Lung (tissue), 11 donors: ENCODE measurements at regions not wholly inside any gene's neighbourhood (a gene's known extent, or its start where the extent isn't known, plus 50 kb on each side); places are given as distances from the start of the nearest gene placed in this dataset.

ENCODE experiments used
- ATAC-seq: fragments of 200-7000 bp; cut with Tn5 transposase; one replicate; pipeline ENCODE4 v1.9.1; 2020; ENCODE audit warnings: moderate number of reproducible peaks; ENCODE audit not compliant: insufficient read depth, low FRiP score
- DNase-seq, 3 donors: peaks; one replicate each; pipeline ENCODE4 v3.0.0-alpha.2; 2013 to 2017
- H3K27ac ChIP-seq, 2 donors: one replicate each; pipeline ENCODE4 v1.5.1; 2013; ENCODE audit warnings: mild to moderate bottlenecking in 2 of 2, moderate library complexity in 2 of 2, control low read depth in 1 of 2, inconsistent platforms in 1 of 2, low read depth in 1 of 2, low read length in 1 of 2
- H3K27me3 ChIP-seq, 3 donors: one replicate each; pipeline ENCODE4 v1.5.1; 2013; ENCODE audit warnings: low read length in 2 of 3; ENCODE audit not compliant: control insufficient read depth in 3 of 3, insufficient read depth in 3 of 3
- H3K36me3 ChIP-seq, 4 donors: one replicate each; pipeline ENCODE4 v1.5.1; 2013; ENCODE audit warnings: low read length in 4 of 4, mild to moderate bottlenecking in 1 of 4, moderate library complexity in 1 of 4; ENCODE audit not compliant: control insufficient read depth in 4 of 4, insufficient read depth in 4 of 4
- H3K4me1 ChIP-seq, 5 donors: one replicate each; pipeline ENCODE4 v1.5.1; 2013; ENCODE audit warnings: low read length in 5 of 5, mild to moderate bottlenecking in 2 of 5, moderate library complexity in 1 of 5; ENCODE audit not compliant: control insufficient read depth in 5 of 5, insufficient read depth in 5 of 5
- H3K4me3 ChIP-seq: one replicate; pipeline ENCODE4 v1.5.1; 2013; ENCODE audit warnings: mild to moderate bottlenecking, control low read depth, moderate library complexity
- H3K9ac ChIP-seq, 2 donors: one replicate each; pipeline ENCODE4 v1.5.1; 2013; ENCODE audit warnings: low read length in 2 of 2, control low read depth in 1 of 2; ENCODE audit not compliant: insufficient read depth in 1 of 2
- H3K9me3 ChIP-seq, 4 donors: one replicate each; pipeline ENCODE4 v1.5.1; 2013; ENCODE audit warnings: low read length in 3 of 4, mild to moderate bottlenecking in 1 of 4, moderate library complexity in 1 of 4; ENCODE audit not compliant: control insufficient read depth in 4 of 4, insufficient read depth in 3 of 4
- CTCF ChIP-seq: IDR thresholded peaks from 2 replicates; pipeline ENCODE4 v1.5.1; 2012; ENCODE audit warnings: mild to moderate bottlenecking; ENCODE audit errors: control extremely low read depth, extremely low read depth
- WGBS, 2 donors: extraction: QIAGEN DNeasy Blood & Tissue Kit; methylation state at CpG; one replicate each; pipeline ENCODE4 v1.1.7; 2013; 5-methylcytosine and 5-hydroxymethylcytosine counted together
- donor health status: control.
- donor health status: control.
- donor health status: Bipolar disorder and iron deficiency.
- donor health status: healthy.
- donor health status: DM: yes; HTN: yes; CAD: no.

- DNase-seq = no peak
- Histone ChIP-seq H3K27me3 (peaks cover 0 to 15% (median 12%) of the 10 kb centered on the region in 3 donors), H3K9ac (no peak overlapping the region), H3K36me3 (no peaks in the 10 kb centered on the region), H3K4me1 (no peaks in the 10 kb centered on the region), H3K4me3 (no peak overlapping the region), H3K27ac (no peak overlapping the region), H3K9me3 (no peaks in the 10 kb centered on the region)
- TF ChIP-seq CTCF = no peak
- WGBS, 2 donors = 82 to 87% methylated on average over 9 of the region's 9 CpGs
- no peak for ATAC-seq
Measured at GRCh38 chr5:4876804-4877203, 263.3 kb upstream of the ADAMTS16 start.

GRCh38 chr5:4877579-4877978 is 262.6 kb upstream of the ADAMTS16 start:
- H3K9ac ChIP-seq = no peak overlapping the region
- DNase-seq (no peak), ATAC-seq (no peak)
- no peak overlapping the region for H3K27ac ChIP-seq
- no peak overlapping the region for H3K4me3 ChIP-seq
- peaks cover 0 to 12% (median 8%) of the 10 kb centered on the region in 3 donors for H3K27me3 ChIP-seq
- WGBS, 2 donors = 81 to 82% methylated on average over 6 of the region's 6 CpGs
- TF ChIP-seq CTCF = no peak
- H3K4me1 ChIP-seq = no peaks in the 10 kb centered on the region
- H3K9me3 ChIP-seq = no peaks in the 10 kb centered on the region
- H3K36me3 ChIP-seq = no peaks in the 10 kb centered on the region

- Histone ChIP-seq H3K9me3 (no peaks in the 10 kb centered on the region), H3K9ac (no peak overlapping the region), H3K4me1 (peaks cover 0 to 9% (median 0%) of the 10 kb centered on the region in 5 donors), H3K4me3 (no peak overlapping the region), H3K27me3 (peaks cover 0 to 12% (median 8%) of the 10 kb centered on the region in 3 donors), H3K27ac (no peak overlapping the region), H3K36me3 (no peaks in the 10 kb centered on the region)
- no peak for TF ChIP-seq CTCF
- ATAC-seq (no peak), DNase-seq (no peak)
- WGBS, 2 donors = 87 to 94% methylated on average over 10 of the region's 10 CpGs
Measured at GRCh38 chr5:4879075-4879474, 261.1 kb upstream of the ADAMTS16 start.

DNA sequence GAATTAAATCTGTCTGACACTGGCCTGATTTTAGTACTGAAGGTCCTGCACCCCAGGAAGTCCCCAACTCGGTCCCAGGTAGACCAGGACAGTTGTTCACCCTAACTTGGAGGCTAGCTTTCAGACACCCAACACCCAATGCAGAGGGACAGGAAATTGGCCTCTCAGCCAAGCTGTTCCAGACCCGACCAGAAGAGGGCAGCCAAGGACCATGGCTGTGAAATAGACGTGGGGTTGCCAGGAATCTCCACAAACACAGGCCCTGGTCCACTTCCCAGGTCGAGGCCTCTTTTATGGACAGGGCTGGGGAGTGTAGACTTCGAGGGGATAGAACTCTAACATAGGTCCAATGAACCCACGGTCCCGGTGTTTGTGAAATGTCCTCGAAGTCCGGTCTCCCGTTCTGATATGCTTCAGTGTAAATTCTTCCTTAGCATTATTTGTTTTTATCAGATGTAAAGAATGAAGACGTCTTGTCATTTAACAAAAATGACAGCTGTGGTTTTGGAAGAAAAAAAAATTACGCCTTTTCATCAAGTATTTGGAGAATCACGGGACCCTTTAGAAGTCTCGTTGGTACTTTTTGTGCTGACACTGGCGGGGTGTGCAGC is 260.3 kb upstream of the ADAMTS16 start:
- Histone ChIP-seq H3K36me3 (no peaks in the 10 kb centered on the region), H3K9ac (no peak overlapping the region), H3K27me3 (peaks cover 0 to 8% (median 7%) of the 10 kb centered on the region in 3 donors), H3K9me3 (no peaks in the 10 kb centered on the region), H3K4me3 (no peak overlapping the region), H3K4me1 (peaks cover 0 to 9% (median 0%) of the 10 kb centered on the region in 5 donors), H3K27ac (no peak overlapping the region)
- TF ChIP-seq CTCF = peak; percentile 62
- 51 to 53% methylated on average over 15 of the region's 15 CpGs for WGBS, 2 donors
- ATAC-seq = peak; percentile 82
- peak; percentile 75 to 87 (median 85) for DNase-seq
